HEK293 (cell line): ENCODE measurements at regions not wholly inside any gene's neighbourhood (a gene's known extent, or its start where the extent isn't known, plus 50 kb on each side); places are given as distances from the start of the nearest gene placed in this dataset.

Experiments
- CTCF ChIA-PET: fragments of 350-600 bp; formaldehyde crosslinking; extraction: SDS; loops from one replicate; lab custom pipeline; 2021; ENCODE audit warnings: antibody characterized with exemption; lab: Yijun Ruan, JAX
- POLR2A ChIA-PET: fragments of 300-600 bp; formaldehyde crosslinking; extraction: SDS; loops from one replicate; lab custom pipeline; 2020; ENCODE audit warnings: antibody characterized with exemption, inconsistent platforms; lab: Yijun Ruan, JAX
- H3K27ac ChIP-seq: fragments of 200-500 bp; sonication (Bioruptor generic); 2 replicates; pipeline ENCODE4 v1.5.1; 2014; ENCODE audit warnings: low read depth, low read length, control low read depth, inconsistent platforms; ENCODE audit errors: extremely low read depth
- H3K36me3 ChIP-seq, 2 experiments: fragments of 200-500 bp in 1 of 2; sonication (Bioruptor generic) in 1 of 2; 1 replicate in 1 of 2; 2 replicates in 1 of 2; pipeline ENCODE4 v1.5.1; 2014 to 2017; ENCODE audit warnings: inconsistent platforms in 2 of 2, low read length in 2 of 2; ENCODE audit not compliant: control insufficient read depth in 2 of 2, insufficient read depth in 1 of 2
- H3K4me1 ChIP-seq: fragments of 200-500 bp; sonication (Bioruptor generic); 2 replicates; pipeline ENCODE4 v1.5.1; 2014; ENCODE audit warnings: mild to moderate bottlenecking, low read length, inconsistent platforms; ENCODE audit not compliant: control insufficient read depth, insufficient read depth
- H3K4me3 ChIP-seq: 2 replicates; pipeline ENCODE4 v1.5.1; 2011; ENCODE audit warnings: low read depth, mild to moderate bottlenecking, control low read depth, low read length, moderate library complexity
- H3K9me3 ChIP-seq: fragments of 200-500 bp; sonication (Bioruptor generic); 2 replicates; pipeline ENCODE4 v1.5.1; 2014; ENCODE audit warnings: low read depth, low read length, inconsistent platforms; ENCODE audit not compliant: control insufficient read depth, insufficient read depth
- KLF10 ChIP-seq: fragments of 450-650 bp; IDR thresholded peaks from 2 replicates; pipeline ENCODE4 v1.5.1; 2018; ENCODE audit warnings: missing biosample characterization, mild to moderate bottlenecking, missing genetic modification characterization
- REST ChIP-seq: fragments of 450-650 bp; formaldehyde crosslinking; IDR thresholded peaks from 2 replicates; pipeline ENCODE4 v1.5.1; 2016; ENCODE audit warnings: missing biosample characterization, missing genetic modification characterization
- ZBTB1 ChIP-seq: fragments of 450-650 bp; formaldehyde crosslinking; IDR thresholded peaks from 2 replicates; pipeline ENCODE4 v1.5.1; 2016; ENCODE audit warnings: missing biosample characterization, missing genetic modification characterization
- ZFHX2 ChIP-seq: fragments of 450-650 bp; formaldehyde crosslinking; conservative IDR thresholded peaks from 2 replicates; pipeline ENCODE4 v1.5.1; 2016; ENCODE audit warnings: missing biosample characterization, missing genetic modification characterization
- ZFP41 ChIP-seq: fragments of 450-650 bp; formaldehyde crosslinking; IDR thresholded peaks from 2 replicates; pipeline ENCODE4 v1.5.1; 2016; ENCODE audit warnings: missing biosample characterization, missing genetic modification characterization, borderline replicate concordance
- ZNF239 ChIP-seq: fragments of 450-650 bp; formaldehyde crosslinking; IDR thresholded peaks from 2 replicates; pipeline ENCODE4 v1.5.1; 2016; ENCODE audit warnings: missing biosample characterization, missing genetic modification characterization
- ZNF280C ChIP-seq: fragments of 450-650 bp; formaldehyde crosslinking; IDR thresholded peaks from 2 replicates; pipeline ENCODE4 v1.5.1; 2016; ENCODE audit warnings: missing biosample characterization, missing genetic modification characterization
- ZNF302 ChIP-seq: fragments of 450-650 bp; formaldehyde crosslinking; IDR thresholded peaks from 2 replicates; pipeline ENCODE4 v1.5.1; 2016; ENCODE audit warnings: missing biosample characterization, missing genetic modification characterization, low read depth
- ZNF391 ChIP-seq: fragments of 450-650 bp; formaldehyde crosslinking; IDR thresholded peaks from 2 replicates; pipeline ENCODE4 v1.5.1; 2016; ENCODE audit warnings: low read depth, missing biosample characterization, missing genetic modification characterization, borderline replicate concordance
- ZNF449 ChIP-seq: fragments of 450-650 bp; formaldehyde crosslinking; IDR thresholded peaks from 2 replicates; pipeline ENCODE4 v1.5.1; 2017; ENCODE audit warnings: missing biosample characterization, mild to moderate bottlenecking, missing genetic modification characterization, moderate library complexity
- ZNF501 ChIP-seq: fragments of 450-650 bp; formaldehyde crosslinking; IDR thresholded peaks from 2 replicates; pipeline ENCODE4 v1.5.1; 2016; ENCODE audit warnings: missing biosample characterization, missing genetic modification characterization
- ZNF571 ChIP-seq: fragments of 450-650 bp; formaldehyde crosslinking; IDR thresholded peaks from 2 replicates; pipeline ENCODE4 v1.5.0; 2017; ENCODE audit warnings: missing biosample characterization, missing genetic modification characterization
- ZNF610 ChIP-seq: fragments of 450-650 bp; formaldehyde crosslinking; IDR thresholded peaks from 2 replicates; pipeline ENCODE4 v1.5.1; 2016; ENCODE audit warnings: missing biosample characterization, missing genetic modification characterization, borderline replicate concordance
- ZNF639 ChIP-seq: fragments of 450-650 bp; formaldehyde crosslinking; IDR thresholded peaks from 2 replicates; pipeline ENCODE4 v1.5.1; 2016; ENCODE audit warnings: missing biosample characterization, missing genetic modification characterization
- ZNF670 ChIP-seq: fragments of 450-650 bp; formaldehyde crosslinking; IDR thresholded peaks from 2 replicates; pipeline ENCODE4 v1.5.1; 2016; ENCODE audit warnings: missing biosample characterization, missing genetic modification characterization, low read depth
- TF ChIP-seq, protein P1 (sequence below): fragments of 450-650 bp; formaldehyde crosslinking; IDR thresholded peaks from 2 replicates; pipeline ENCODE4 v1.5.1; 2016; ENCODE audit warnings: missing biosample characterization, missing genetic modification characterization
- TF ChIP-seq, protein P2 (sequence below): fragments of 450-650 bp; formaldehyde crosslinking; IDR thresholded peaks from 2 replicates; pipeline ENCODE4 v1.5.1; 2016; ENCODE audit warnings: missing biosample characterization, missing genetic modification characterization

DNA sequence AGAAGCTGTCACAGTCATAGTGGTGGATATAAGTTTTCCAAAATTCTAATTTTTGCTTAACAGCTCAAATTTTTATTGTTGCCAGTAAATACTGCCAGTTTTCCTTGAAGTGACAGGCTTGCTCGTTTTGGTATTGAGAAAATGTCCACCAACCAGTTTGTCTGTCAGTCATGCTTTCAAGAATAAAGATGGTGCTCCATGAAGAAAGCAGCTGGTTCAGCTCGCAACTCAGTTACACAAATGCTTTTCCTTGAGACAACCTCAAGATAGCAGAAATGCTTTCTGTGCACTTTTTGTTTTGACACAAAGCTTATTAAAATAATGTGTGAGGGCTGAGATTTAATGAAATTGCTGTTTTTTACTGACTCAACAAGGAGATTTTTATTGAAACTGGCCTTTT, 135.7 kb downstream of the LRRC70 start:
- Histone ChIP-seq H3K4me1 (no peaks in the 10 kb centered on the region; the same call in 1 of the 2 replicates), H3K9me3 (no peaks in the 10 kb centered on the region), H3K4me3 (no peak overlapping the region), H3K36me3 (no peaks in the 10 kb centered on the region), H3K27ac (no peak overlapping the region)
- ChIA-PET POLR2A (no interaction called here), CTCF (interaction anchor here (0.9 kb wide), 1 partner anchor 64 kb away, joined by 3 read pairs; no protein-coding TSS in a partner anchor)
- TF ChIP-seq REST (tag by site-specific recombination), result no peak
- no peak for TF ChIP-seq ZNF501 (tag by site-specific recombination)
- no peak for TF ChIP-seq ZNF302
- no peak for TF ChIP-seq ZNF571

DNA sequence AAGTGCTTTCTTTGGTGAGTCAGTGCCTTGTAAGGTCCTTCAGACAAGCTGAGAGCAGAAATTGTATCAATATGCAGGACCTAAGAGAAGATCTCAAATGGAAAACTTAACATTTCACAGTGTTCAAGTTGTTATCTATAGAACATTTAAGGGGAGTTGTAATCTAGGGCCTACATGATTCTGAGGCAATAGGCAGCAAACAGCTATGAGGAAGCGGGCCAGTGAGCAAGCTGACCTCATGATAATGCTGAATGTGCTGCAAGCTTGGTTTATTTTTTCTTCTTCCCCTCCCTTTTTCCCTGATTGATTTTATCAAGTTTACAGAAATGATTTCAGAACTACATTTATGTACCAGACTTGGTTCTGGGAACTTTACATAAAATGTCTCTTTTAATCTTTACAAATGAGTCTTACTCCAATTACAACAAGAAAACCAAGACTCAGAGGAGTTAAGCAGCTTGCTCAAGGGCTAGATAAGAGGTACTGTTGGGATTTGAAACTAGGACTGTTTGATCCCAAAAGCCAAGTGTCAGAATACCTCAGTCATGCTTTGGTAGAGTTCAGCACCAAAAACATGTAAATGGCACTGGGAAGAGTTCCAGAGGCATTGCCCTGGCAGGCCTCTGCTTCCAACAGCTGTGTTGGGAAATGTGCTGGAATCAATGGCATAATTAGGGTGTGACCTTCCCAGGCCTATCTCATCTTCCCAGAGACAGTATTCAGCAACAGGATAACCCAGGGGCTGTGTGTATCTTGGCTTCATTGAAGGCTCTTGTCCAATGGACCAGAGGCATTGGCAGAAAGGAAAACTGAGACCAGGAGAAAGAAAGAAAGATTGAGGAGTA, 130.1 kb downstream of the LRRC70 start:
- Histone ChIP-seq H3K9me3 (no peaks in the 10 kb centered on the region), H3K4me3 (no peak overlapping the region), H3K4me1 (no peaks in the 10 kb centered on the region), H3K36me3 (no peaks in the 10 kb centered on the region), H3K27ac (no peak overlapping the region)
- ChIA-PET CTCF (no interaction called here), POLR2A (no interaction called here)
- TF ChIP-seq ZFHX2 (tag by site-specific recombination) (no peak), ZNF449 (no peak), ZNF280C (tag by site-specific recombination) (no peak), ZNF391 (tag by site-specific recombination) (no peak), ZFP41 (tag by site-specific recombination) (no peak), ZNF610 (tag by site-specific recombination) (no peak), ZNF639 (tag by site-specific recombination) (no peak), ZNF239 (no peak), KLF10 (tag by site-specific recombination) (no peak), ZBTB1 (tag by site-specific recombination) (no peak), ZNF670 (no peak)
- TF ChIP-seq, protein P1, sequence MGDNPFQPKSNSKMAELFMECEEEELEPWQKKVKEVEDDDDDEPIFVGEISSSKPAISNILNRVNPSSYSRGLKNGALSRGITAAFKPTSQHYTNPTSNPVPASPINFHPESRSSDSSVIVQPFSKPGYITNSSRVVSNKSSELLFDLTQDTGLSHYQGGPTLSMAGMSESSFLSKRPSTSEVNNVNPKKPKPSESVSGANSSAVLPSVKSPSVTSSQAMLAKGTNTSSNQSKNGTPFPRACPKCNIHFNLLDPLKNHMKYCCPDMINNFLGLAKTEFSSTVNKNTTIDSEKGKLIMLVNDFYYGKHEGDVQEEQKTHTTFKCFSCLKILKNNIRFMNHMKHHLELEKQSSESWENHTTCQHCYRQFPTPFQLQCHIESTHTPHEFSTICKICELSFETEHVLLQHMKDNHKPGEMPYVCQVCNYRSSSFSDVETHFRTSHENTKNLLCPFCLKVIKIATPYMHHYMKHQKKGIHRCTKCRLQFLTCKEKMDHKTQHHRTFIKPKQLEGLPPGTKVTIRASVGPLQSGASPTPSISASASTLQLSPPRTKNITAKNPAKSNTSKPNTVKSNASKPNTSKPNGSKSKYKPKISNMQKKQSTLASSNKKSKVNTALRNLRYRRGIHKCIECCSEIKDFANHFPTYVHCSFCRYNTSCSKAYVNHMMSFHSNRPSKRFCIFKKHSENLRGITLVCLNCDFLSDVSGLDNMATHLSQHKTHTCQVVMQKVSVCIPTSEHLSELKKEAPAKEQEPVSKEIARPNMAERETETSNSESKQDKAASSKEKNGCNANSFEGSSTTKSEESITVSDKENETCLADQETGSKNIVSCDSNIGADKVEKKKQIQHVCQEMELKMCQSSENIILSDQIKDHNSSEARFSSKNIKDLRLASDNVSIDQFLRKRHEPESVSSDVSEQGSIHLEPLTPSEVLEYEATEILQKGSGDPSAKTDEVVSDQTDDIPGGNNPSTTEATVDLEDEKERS (tag by site-specific recombination), result no peak
- TF ChIP-seq, protein P2, sequence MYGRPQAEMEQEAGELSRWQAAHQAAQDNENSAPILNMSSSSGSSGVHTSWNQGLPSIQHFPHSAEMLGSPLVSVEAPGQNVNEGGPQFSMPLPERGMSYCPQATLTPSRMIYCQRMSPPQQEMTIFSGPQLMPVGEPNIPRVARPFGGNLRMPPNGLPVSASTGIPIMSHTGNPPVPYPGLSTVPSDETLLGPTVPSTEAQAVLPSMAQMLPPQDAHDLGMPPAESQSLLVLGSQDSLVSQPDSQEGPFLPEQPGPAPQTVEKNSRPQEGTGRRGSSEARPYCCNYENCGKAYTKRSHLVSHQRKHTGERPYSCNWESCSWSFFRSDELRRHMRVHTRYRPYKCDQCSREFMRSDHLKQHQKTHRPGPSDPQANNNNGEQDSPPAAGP (tag by site-specific recombination), result no peak
